Astrocyte (in vitro differentiated cells and primary cell): ENCODE measurements at regions not wholly inside any gene's neighbourhood (a gene's known extent, or its start where the extent isn't known, plus 50 kb on each side); places are given as distances from the start of the nearest gene placed in this dataset.

Experiments
- DNase-seq: peaks from one replicate; pipeline ENCODE4 v3.0.0-alpha.2; 2010; ENCODE audit warnings: low read depth
- FAIRE-seq: peaks from 2 replicates; lab custom pipeline; 2011; peaks lifted over from hg19 to GRCh38; lab: Jason Lieb, UNC
- H2AFZ ChIP-seq: 2 replicates; pipeline ENCODE4 v1.6.0; 2012; ENCODE audit warnings: low read depth, low read length, inconsistent platforms
- H3K27ac ChIP-seq: 2 replicates; pipeline ENCODE4 v1.5.1; 2011; ENCODE audit warnings: low read depth, low read length, inconsistent platforms
- H3K27me3 ChIP-seq: 2 replicates; pipeline ENCODE4 v1.6.0; 2011; ENCODE audit warnings: low read length, inconsistent platforms; ENCODE audit not compliant: insufficient read depth
- H3K36me3 ChIP-seq: 2 replicates; pipeline ENCODE4 v1.5.1; 2011; ENCODE audit warnings: low read length, inconsistent platforms; ENCODE audit not compliant: insufficient read depth
- H3K4me1 ChIP-seq: 2 replicates; pipeline ENCODE4 v1.5.1; 2011; ENCODE audit warnings: low read length, inconsistent platforms; ENCODE audit not compliant: insufficient read depth
- H3K4me2 ChIP-seq: 2 replicates; pipeline ENCODE4 v1.6.0; 2012; ENCODE audit warnings: low read length, inconsistent platforms
- H3K4me3 ChIP-seq: 2 replicates; pipeline ENCODE4 v1.5.1; 2011; ENCODE audit warnings: low read depth, mild to moderate bottlenecking, low read length, inconsistent platforms; ENCODE audit not compliant: insufficient read depth
- H3K79me2 ChIP-seq: 2 replicates; pipeline ENCODE4 v1.6.0; 2012; ENCODE audit warnings: mild to moderate bottlenecking, low read length, inconsistent platforms; ENCODE audit not compliant: insufficient read depth
- H3K9ac ChIP-seq: 2 replicates; pipeline ENCODE4 v1.6.0; 2012; ENCODE audit warnings: mild to moderate bottlenecking, low read length, inconsistent platforms
- H3K9me3 ChIP-seq: 2 replicates; pipeline ENCODE4 v1.5.1; 2012; ENCODE audit warnings: low read depth, mild to moderate bottlenecking, low read length, inconsistent platforms; ENCODE audit not compliant: insufficient read depth
- H4K20me1 ChIP-seq: 2 replicates; pipeline ENCODE4 v1.6.0; 2012; ENCODE audit warnings: low read length, inconsistent platforms; ENCODE audit not compliant: insufficient read depth
- H3K27ac Mint-ChIP-seq: one replicate; pipeline ENCODE4 v1.8.0; 2021; ENCODE audit warnings: mild to moderate bottlenecking, mixed read lengths; ENCODE audit not compliant: unreplicated experiment
- H3K27me3 Mint-ChIP-seq: one replicate; pipeline ENCODE4 v1.8.0; 2021; ENCODE audit warnings: low read depth, mixed read lengths; ENCODE audit not compliant: unreplicated experiment
- H3K36me3 Mint-ChIP-seq: one replicate; pipeline ENCODE4 v1.8.0; 2021; ENCODE audit warnings: low read depth, mixed read lengths; ENCODE audit not compliant: unreplicated experiment
- H3K4me1 Mint-ChIP-seq: one replicate; pipeline ENCODE4 v1.8.0; 2021; ENCODE audit warnings: low read depth, mixed read lengths; ENCODE audit not compliant: unreplicated experiment
- H3K4me3 Mint-ChIP-seq: one replicate; pipeline ENCODE4 v1.8.0; 2021; ENCODE audit warnings: mild to moderate bottlenecking, moderate library complexity, mixed read lengths; ENCODE audit not compliant: unreplicated experiment
- H3K9me3 Mint-ChIP-seq: one replicate; pipeline ENCODE4 v1.8.0; 2021; ENCODE audit warnings: mild to moderate bottlenecking, mixed read lengths; ENCODE audit not compliant: unreplicated experiment
- EZH2 ChIP-seq: IDR thresholded peaks from 2 replicates; pipeline ENCODE4 v1.6.1; 2012; ENCODE audit warnings: mild to moderate bottlenecking, low read length, inconsistent platforms; ENCODE audit not compliant: insufficient read depth
- TF ChIP-seq, protein P1 (sequence below): IDR thresholded peaks from 2 replicates; pipeline ENCODE4 v1.5.1; 2011; ENCODE audit warnings: low read depth, mild to moderate bottlenecking, inconsistent platforms, low read length, moderate library complexity; ENCODE audit not compliant: insufficient read depth

DNA sequence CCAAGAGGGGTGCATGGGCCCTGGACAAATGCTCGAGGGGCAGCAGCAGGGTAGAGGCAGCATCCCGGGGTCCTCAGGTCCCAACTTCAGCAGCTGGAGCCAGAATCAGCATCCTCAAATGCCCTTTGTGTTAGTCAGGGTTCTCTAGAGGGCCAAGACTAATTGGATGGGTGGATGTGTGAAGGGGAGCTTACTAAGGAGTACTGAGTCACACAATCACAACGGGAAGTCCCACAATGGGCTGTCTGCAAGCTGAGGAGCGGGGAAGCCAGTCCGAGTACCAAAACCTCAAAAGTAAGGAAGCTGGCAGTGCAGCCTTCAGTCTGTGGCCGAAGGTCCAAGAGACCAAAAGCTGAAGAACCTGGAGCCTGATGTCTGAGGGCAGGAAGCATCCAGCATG, 162.9 kb upstream of the TCERG1L start:
- H3K27ac Mint-ChIP-seq: no peak overlapping the region
- H3K27me3 Mint-ChIP-seq: peaks cover 5% of the 10 kb centered on the region
- no peak overlapping the region for H2AFZ ChIP-seq
- no peaks in the 10 kb centered on the region for H3K36me3 Mint-ChIP-seq
- no peaks in the 10 kb centered on the region for H3K27me3 ChIP-seq
- H3K4me3 ChIP-seq: no peak overlapping the region
- H3K36me3 ChIP-seq: no peaks in the 10 kb centered on the region
- H3K4me1 Mint-ChIP-seq: peaks cover 5% of the 10 kb centered on the region
- H3K9me3 ChIP-seq: peaks cover 17% of the 10 kb centered on the region
- TF ChIP-seq EZH2: no peak
- TF ChIP-seq, protein P1, sequence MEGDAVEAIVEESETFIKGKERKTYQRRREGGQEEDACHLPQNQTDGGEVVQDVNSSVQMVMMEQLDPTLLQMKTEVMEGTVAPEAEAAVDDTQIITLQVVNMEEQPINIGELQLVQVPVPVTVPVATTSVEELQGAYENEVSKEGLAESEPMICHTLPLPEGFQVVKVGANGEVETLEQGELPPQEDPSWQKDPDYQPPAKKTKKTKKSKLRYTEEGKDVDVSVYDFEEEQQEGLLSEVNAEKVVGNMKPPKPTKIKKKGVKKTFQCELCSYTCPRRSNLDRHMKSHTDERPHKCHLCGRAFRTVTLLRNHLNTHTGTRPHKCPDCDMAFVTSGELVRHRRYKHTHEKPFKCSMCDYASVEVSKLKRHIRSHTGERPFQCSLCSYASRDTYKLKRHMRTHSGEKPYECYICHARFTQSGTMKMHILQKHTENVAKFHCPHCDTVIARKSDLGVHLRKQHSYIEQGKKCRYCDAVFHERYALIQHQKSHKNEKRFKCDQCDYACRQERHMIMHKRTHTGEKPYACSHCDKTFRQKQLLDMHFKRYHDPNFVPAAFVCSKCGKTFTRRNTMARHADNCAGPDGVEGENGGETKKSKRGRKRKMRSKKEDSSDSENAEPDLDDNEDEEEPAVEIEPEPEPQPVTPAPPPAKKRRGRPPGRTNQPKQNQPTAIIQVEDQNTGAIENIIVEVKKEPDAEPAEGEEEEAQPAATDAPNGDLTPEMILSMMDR: no peak
- H3K4me1 ChIP-seq: no peaks in the 10 kb centered on the region
- peaks cover 3% of the 10 kb centered on the region for H3K9me3 Mint-ChIP-seq
- H3K27ac ChIP-seq: no peak overlapping the region
- H3K4me3 Mint-ChIP-seq: no peak overlapping the region
- H4K20me1 ChIP-seq: no peaks in the 10 kb centered on the region
- no peak for FAIRE-seq
- no peak for DNase-seq
- no peak overlapping the region for H3K4me2 ChIP-seq
- no peak overlapping the region for H3K9ac ChIP-seq
- H3K79me2 ChIP-seq: no peaks in the 10 kb centered on the region

DNA sequence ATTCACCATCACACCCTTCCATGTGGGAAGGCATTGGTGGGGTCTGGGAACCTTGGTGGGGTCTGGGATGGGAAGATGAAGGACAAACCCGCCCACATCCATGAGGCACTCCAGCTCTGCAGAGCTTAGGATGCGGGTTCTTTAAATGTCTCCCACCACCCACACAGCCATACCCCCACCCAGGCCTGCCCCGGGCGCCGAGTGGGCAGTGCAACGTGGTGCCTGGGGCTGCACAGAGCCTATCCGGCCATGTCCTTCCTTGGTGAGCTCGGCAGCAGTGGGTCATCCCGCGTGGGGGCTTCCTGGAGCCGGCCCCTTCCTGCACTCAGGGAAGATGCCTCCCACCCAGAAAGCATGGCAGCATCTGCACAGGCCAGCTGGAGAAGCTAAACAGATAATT, 163.5 kb upstream of the TCERG1L start:
- no peak overlapping the region for H3K27ac Mint-ChIP-seq
- TF ChIP-seq, protein P1: no peak
- no peak for TF ChIP-seq EZH2
- no peak overlapping the region for H3K4me3 Mint-ChIP-seq
- Histone ChIP-seq H3K4me1 (no peaks in the 10 kb centered on the region), H3K4me3 (no peak overlapping the region), H2AFZ (no peak overlapping the region), H3K79me2 (no peaks in the 10 kb centered on the region), H3K36me3 (no peaks in the 10 kb centered on the region), H3K4me2 (no peak overlapping the region), H3K9me3 (peaks cover 17% of the 10 kb centered on the region), H4K20me1 (no peaks in the 10 kb centered on the region), H3K9ac (no peak overlapping the region), H3K27ac (no peak overlapping the region), H3K27me3 (no peaks in the 10 kb centered on the region)
- peaks cover 3% of the 10 kb centered on the region for H3K9me3 Mint-ChIP-seq
- H3K27me3 Mint-ChIP-seq: peaks cover 5% of the 10 kb centered on the region
- FAIRE-seq: no peak
- no peak for DNase-seq
- H3K36me3 Mint-ChIP-seq: no peaks in the 10 kb centered on the region
- peaks cover 5% of the 10 kb centered on the region for H3K4me1 Mint-ChIP-seq

GRCh38 chr10:131475803-131476202, 164.3 kb upstream of the TCERG1L start:
- TF ChIP-seq, protein P1: no peak
- no peak for TF ChIP-seq EZH2
- Histone ChIP-seq H3K4me1 (no peaks in the 10 kb centered on the region), H3K27ac (no peak overlapping the region), H3K9me3 (peaks cover 17% of the 10 kb centered on the region), H2AFZ (no peak overlapping the region), H4K20me1 (no peaks in the 10 kb centered on the region), H3K9ac (no peak overlapping the region), H3K27me3 (no peaks in the 10 kb centered on the region), H3K4me2 (no peak overlapping the region), H3K79me2 (no peaks in the 10 kb centered on the region), H3K36me3 (no peaks in the 10 kb centered on the region), H3K4me3 (no peak overlapping the region)
- no peak overlapping the region for H3K27ac Mint-ChIP-seq
- peaks cover 5% of the 10 kb centered on the region for H3K9me3 Mint-ChIP-seq
- peaks cover 5% of the 10 kb centered on the region for H3K27me3 Mint-ChIP-seq
- DNase-seq: no peak
- H3K4me1 Mint-ChIP-seq: peaks cover 5% of the 10 kb centered on the region
- no peak for FAIRE-seq
- no peaks in the 10 kb centered on the region for H3K36me3 Mint-ChIP-seq
- H3K4me3 Mint-ChIP-seq: no peak overlapping the region
